ENCODE measurements at regions not wholly inside any gene's neighbourhood (a gene's known extent, or its start where the extent isn't known, plus 50 kb on each side); places are given as distances from the start of the nearest gene placed in this dataset.

DNA sequence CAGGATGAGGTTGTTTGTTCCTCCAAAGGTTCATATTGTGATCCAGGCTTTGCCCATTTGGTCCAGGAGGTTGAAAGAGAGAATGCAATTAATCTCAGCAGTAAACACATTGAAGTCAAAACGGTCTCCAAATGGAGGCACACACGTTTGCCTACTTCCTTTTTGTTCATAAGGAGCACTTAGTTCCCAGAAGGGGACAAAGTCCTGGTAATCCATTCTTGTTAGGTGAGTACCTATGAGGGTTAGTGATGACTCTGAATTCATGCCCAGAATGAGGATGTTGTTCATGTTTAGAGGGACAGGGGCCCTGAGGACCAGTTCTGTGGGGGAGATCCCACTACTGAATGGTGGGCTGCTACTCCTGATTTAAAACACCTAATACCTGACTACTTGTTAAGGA, 177.7 kb downstream of the ALDH1A2 start:
- TF ChIP-seq, protein P1, sequence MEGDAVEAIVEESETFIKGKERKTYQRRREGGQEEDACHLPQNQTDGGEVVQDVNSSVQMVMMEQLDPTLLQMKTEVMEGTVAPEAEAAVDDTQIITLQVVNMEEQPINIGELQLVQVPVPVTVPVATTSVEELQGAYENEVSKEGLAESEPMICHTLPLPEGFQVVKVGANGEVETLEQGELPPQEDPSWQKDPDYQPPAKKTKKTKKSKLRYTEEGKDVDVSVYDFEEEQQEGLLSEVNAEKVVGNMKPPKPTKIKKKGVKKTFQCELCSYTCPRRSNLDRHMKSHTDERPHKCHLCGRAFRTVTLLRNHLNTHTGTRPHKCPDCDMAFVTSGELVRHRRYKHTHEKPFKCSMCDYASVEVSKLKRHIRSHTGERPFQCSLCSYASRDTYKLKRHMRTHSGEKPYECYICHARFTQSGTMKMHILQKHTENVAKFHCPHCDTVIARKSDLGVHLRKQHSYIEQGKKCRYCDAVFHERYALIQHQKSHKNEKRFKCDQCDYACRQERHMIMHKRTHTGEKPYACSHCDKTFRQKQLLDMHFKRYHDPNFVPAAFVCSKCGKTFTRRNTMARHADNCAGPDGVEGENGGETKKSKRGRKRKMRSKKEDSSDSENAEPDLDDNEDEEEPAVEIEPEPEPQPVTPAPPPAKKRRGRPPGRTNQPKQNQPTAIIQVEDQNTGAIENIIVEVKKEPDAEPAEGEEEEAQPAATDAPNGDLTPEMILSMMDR (IDR thresholded peaks at IDR 0.05) = no peak
- TF ChIP-seq POLR2A (IDR thresholded peaks at IDR 0.05) = no peak
